H9 (cell line): ENCODE measurements at regions not wholly inside any gene's neighbourhood (a gene's known extent, or its start where the extent isn't known, plus 50 kb on each side); places are given as distances from the start of the nearest gene placed in this dataset.
A peak's percentile ranks its signal among the peaks of the same experiment; 100 is the strongest.

Experiments used
- DNase-seq: peaks from one replicate; pipeline ENCODE4 v3.0.0-alpha.2; 2017
- H2AFZ ChIP-seq: one replicate; pipeline ENCODE4 v1.6.1; 2013; ENCODE audit warnings: mild to moderate bottlenecking, low read length, control low read depth, moderate library complexity
- H2AK5ac ChIP-seq: 2 replicates; pipeline ENCODE4 v1.6.1; 2013; ENCODE audit warnings: low read length, control low read depth, mixed read lengths; ENCODE audit not compliant: insufficient read length
- H2BK120ac ChIP-seq: one replicate; pipeline ENCODE4 v1.6.1; 2013; ENCODE audit warnings: low read depth, mild to moderate bottlenecking, low read length, control low read depth, inconsistent platforms; ENCODE audit not compliant: poor library complexity, severe bottlenecking
- H2BK12ac ChIP-seq: 2 replicates; pipeline ENCODE4 v1.6.1; 2013; ENCODE audit warnings: low read length, control low read depth, mixed read lengths, low read depth; ENCODE audit not compliant: insufficient read length
- H2BK15ac ChIP-seq: 2 replicates; pipeline ENCODE4 v1.6.1; 2013; ENCODE audit warnings: low read depth, low read length, control low read depth
- H2BK20ac ChIP-seq: one replicate; pipeline ENCODE4 v1.6.1; 2013; ENCODE audit warnings: low read depth, mild to moderate bottlenecking, low read length, control low read depth, inconsistent platforms; ENCODE audit not compliant: poor library complexity, severe bottlenecking
- H2BK5ac ChIP-seq: 2 replicates; pipeline ENCODE4 v1.6.1; 2013; ENCODE audit warnings: low read length, control low read depth, mixed read lengths; ENCODE audit not compliant: insufficient read length
- H3K14ac ChIP-seq: 2 replicates; pipeline ENCODE4 v1.6.1; 2013; ENCODE audit warnings: low read length, control low read depth; ENCODE audit not compliant: insufficient read depth
- H3K18ac ChIP-seq: 2 replicates; pipeline ENCODE4 v1.6.1; 2013; ENCODE audit warnings: low read depth, mild to moderate bottlenecking, mixed read lengths, low read length, control low read depth; ENCODE audit not compliant: insufficient read length
- H3K23ac ChIP-seq: 2 replicates; pipeline ENCODE4 v1.6.1; 2013; ENCODE audit warnings: low read length, control low read depth, mixed read lengths, low read depth; ENCODE audit not compliant: insufficient read length
- H3K23me2 ChIP-seq: 2 replicates; pipeline ENCODE4 v1.6.1; 2013; ENCODE audit warnings: low read depth, mild to moderate bottlenecking, mixed read lengths, low read length, control low read depth; ENCODE audit not compliant: insufficient read length, poor library complexity, severe bottlenecking
- H3K27ac ChIP-seq: 2 replicates; pipeline ENCODE4 v1.5.1; 2013; ENCODE audit warnings: low read length, control low read depth, mixed read lengths, low read depth; ENCODE audit not compliant: insufficient read length
- H3K27me3 ChIP-seq: 2 replicates; pipeline ENCODE4 v1.6.1; 2013; ENCODE audit warnings: low read length, control low read depth, inconsistent platforms; ENCODE audit not compliant: insufficient read depth
- H3K4ac ChIP-seq: 2 replicates; pipeline ENCODE4 v1.6.1; 2013; ENCODE audit warnings: low read depth, mild to moderate bottlenecking, control low read depth, inconsistent platforms, low read length, moderate library complexity
- H3K4me1 ChIP-seq: 2 replicates; pipeline ENCODE4 v1.6.1; 2013; ENCODE audit warnings: low read length, control low read depth, inconsistent platforms; ENCODE audit not compliant: insufficient read depth
- H3K4me2 ChIP-seq: 2 replicates; pipeline ENCODE4 v1.6.1; 2013; ENCODE audit warnings: low read length, control low read depth, mixed read lengths; ENCODE audit not compliant: insufficient read length, insufficient read depth
- H3K56ac ChIP-seq: 2 replicates; pipeline ENCODE4 v1.6.1; 2013; ENCODE audit warnings: low read depth, mild to moderate bottlenecking, mixed read lengths, low read length, control low read depth; ENCODE audit not compliant: insufficient read length
- H3K79me1 ChIP-seq: 2 replicates; pipeline ENCODE4 v1.6.1; 2013; ENCODE audit warnings: low read depth, mild to moderate bottlenecking, moderate library complexity, low read length, control low read depth, inconsistent platforms; ENCODE audit not compliant: insufficient read depth, poor library complexity, severe bottlenecking
- H3K79me2 ChIP-seq: 2 replicates; pipeline ENCODE4 v1.6.1; 2013; ENCODE audit warnings: low read length, control low read depth, inconsistent platforms; ENCODE audit not compliant: insufficient read depth
- H3K9ac ChIP-seq: 2 replicates; pipeline ENCODE4 v1.6.1; 2013; ENCODE audit warnings: low read length, control low read depth, mixed read lengths; ENCODE audit not compliant: insufficient read length; ENCODE audit errors: extremely low read depth
- H3K9me3 ChIP-seq: one replicate; pipeline ENCODE4 v1.6.1; 2013; ENCODE audit warnings: low read depth, low read length, inconsistent platforms; ENCODE audit not compliant: control insufficient read depth
- H3T11ph ChIP-seq: one replicate; pipeline ENCODE4 v1.6.1; 2013; ENCODE audit warnings: mild to moderate bottlenecking, low read length, control low read depth, inconsistent platforms
- H4K20me1 ChIP-seq: one replicate; pipeline ENCODE4 v1.6.1; 2013; ENCODE audit not compliant: control insufficient read depth, insufficient read length, insufficient read depth
- H4K5ac ChIP-seq: 2 replicates; pipeline ENCODE4 v1.6.1; 2013; ENCODE audit warnings: low read depth, mild to moderate bottlenecking, mixed read lengths, low read length, control low read depth; ENCODE audit not compliant: insufficient read length
- H4K8ac ChIP-seq: replicated peaks from 2 replicates; pipeline ENCODE4 v1.6.1; 2013; ENCODE audit warnings: low read length, control low read depth, mixed read lengths, low read depth; ENCODE audit not compliant: insufficient read length
- H4K91ac ChIP-seq: 2 replicates; pipeline ENCODE4 v1.6.1; 2013; ENCODE audit warnings: low read depth, mild to moderate bottlenecking, moderate library complexity, mixed read lengths, low read length, control low read depth; ENCODE audit not compliant: insufficient read length
- H3K27ac Mint-ChIP-seq, 3 experiments: 2 replicates in 2 of 3; 3 replicates in 1 of 3; pipeline ENCODE4 v1.8.0; 2020 to 2021; ENCODE audit warnings: mixed read lengths in 3 of 3, mild to moderate bottlenecking in 1 of 3, moderate library complexity in 1 of 3
- H3K27me3 Mint-ChIP-seq: 2 replicates; pipeline ENCODE4 v1.8.0; 2021; ENCODE audit warnings: low read depth, mild to moderate bottlenecking, moderate library complexity, mixed read lengths
- H3K36me3 Mint-ChIP-seq, 3 experiments: 2 replicates in 2 of 3; 3 replicates in 1 of 3; pipeline ENCODE4 v1.8.0; 2020 to 2021; ENCODE audit warnings: low read depth in 3 of 3, mixed read lengths in 3 of 3; ENCODE audit not compliant: insufficient read depth in 1 of 3
- H3K4me1 Mint-ChIP-seq, 2 experiments: 2 replicates each; pipeline ENCODE4 v1.8.0; 2020; ENCODE audit warnings: mixed read lengths in 2 of 2
- H3K4me3 Mint-ChIP-seq, 2 experiments: 2 replicates in 1 of 2; 3 replicates in 1 of 2; pipeline ENCODE4 v1.8.0; 2020 to 2021; ENCODE audit warnings: mild to moderate bottlenecking in 2 of 2, mixed read lengths in 2 of 2, moderate library complexity in 1 of 2
- H3K9me3 Mint-ChIP-seq, 2 experiments: 2 replicates in 1 of 2; 3 replicates in 1 of 2; pipeline ENCODE4 v1.8.0; 2020; ENCODE audit warnings: mild to moderate bottlenecking in 2 of 2, mixed read lengths in 2 of 2, moderate library complexity in 1 of 2
- WGBS: extraction: QIAGEN DNeasy Blood & Tissue Kit; methylation state at CpG from one replicate; pipeline ENCODE4 v1.1.7; 2013; ENCODE audit warnings: missing lambda C conversion rate, low lambda C conversion rate, mixed read lengths; ENCODE audit not compliant: insufficient read length; ENCODE audit errors: extremely low coverage; 5-methylcytosine and 5-hydroxymethylcytosine counted together
- TF ChIP-seq, protein P1 (sequence below): fragments of 200-600 bp; sonication (generic); conservative IDR thresholded peaks from 3 replicates; pipeline ENCODE4 v1.8.0; 2021; ENCODE audit warnings: antibody characterized with exemption, mild to moderate bottlenecking

DNA sequence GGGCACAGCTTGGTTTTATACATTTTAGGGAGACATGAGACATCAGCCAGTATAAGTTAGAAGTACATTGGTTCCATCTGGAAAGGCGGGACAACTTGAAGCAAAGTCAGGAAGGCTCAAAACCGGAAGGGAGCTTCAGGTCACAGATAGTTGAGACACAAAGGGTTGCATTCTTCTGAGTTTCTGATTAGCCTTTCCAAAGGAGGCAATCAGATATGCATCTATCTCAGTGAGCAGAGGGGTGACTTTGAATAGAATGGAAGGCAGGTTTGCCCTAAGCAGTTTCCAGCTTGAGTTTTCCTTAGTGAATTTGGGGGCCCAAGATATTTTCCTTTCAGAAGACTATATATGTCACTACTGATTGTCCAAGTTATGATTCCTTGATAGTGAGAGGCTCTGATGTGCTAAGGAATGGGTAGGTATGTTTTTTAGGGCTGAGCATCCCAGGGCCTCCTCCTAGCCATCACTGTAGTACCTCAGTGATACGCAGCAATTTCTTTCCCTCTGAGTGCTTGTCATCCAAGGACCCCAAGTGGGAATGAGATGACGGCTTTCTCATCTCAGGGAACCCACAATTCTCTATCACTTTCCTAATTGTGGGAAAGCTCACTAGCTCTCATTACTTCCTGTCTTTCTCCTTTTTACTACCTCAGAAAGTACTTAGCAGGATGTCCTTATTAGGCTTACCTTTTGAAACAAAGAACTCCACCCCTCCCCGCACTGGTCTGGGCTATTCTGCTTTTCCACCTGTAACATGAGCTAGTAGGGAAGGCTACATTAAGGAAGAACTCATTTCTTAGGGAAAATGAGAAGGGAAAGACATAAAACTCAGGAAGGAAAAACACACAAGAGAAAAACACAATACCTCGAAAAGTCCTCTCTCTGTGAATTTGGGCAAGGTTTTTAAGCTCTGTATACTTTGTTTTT, 632.7 kb downstream of the RAPGEF2 start:
- no peaks in the 10 kb centered on the region for H3K27me3 ChIP-seq
- no peak overlapping the region for H2BK120ac ChIP-seq
- Mint-ChIP-seq H3K36me3 (no peaks in the 10 kb centered on the region; a peak in 1 of 7 replicates), H3K27me3 (no peaks in the 10 kb centered on the region), H3K9me3 (peaks cover 0 to under 1% of the 10 kb centered on the region in 2 experiments; a peak in 2 of 5 replicates), H3K4me1 (peaks cover 19 to 20% of the 10 kb centered on the region in 2 experiments), H3K27ac (peak overlapping the region; percentile 17 to 86 (median 67); a peak in 5 of 7 replicates), H3K4me3 (no peak overlapping the region)
- no peak overlapping the region for H3K4me2 ChIP-seq
- peak; percentile 58 for DNase-seq
- H3K79me2 ChIP-seq: no peaks in the 10 kb centered on the region
- no peak overlapping the region for H2BK15ac ChIP-seq
- H2BK5ac ChIP-seq: no peak overlapping the region
- no peak overlapping the region for H4K91ac ChIP-seq
- no peak overlapping the region for H3K56ac ChIP-seq
- TF ChIP-seq, protein P1, sequence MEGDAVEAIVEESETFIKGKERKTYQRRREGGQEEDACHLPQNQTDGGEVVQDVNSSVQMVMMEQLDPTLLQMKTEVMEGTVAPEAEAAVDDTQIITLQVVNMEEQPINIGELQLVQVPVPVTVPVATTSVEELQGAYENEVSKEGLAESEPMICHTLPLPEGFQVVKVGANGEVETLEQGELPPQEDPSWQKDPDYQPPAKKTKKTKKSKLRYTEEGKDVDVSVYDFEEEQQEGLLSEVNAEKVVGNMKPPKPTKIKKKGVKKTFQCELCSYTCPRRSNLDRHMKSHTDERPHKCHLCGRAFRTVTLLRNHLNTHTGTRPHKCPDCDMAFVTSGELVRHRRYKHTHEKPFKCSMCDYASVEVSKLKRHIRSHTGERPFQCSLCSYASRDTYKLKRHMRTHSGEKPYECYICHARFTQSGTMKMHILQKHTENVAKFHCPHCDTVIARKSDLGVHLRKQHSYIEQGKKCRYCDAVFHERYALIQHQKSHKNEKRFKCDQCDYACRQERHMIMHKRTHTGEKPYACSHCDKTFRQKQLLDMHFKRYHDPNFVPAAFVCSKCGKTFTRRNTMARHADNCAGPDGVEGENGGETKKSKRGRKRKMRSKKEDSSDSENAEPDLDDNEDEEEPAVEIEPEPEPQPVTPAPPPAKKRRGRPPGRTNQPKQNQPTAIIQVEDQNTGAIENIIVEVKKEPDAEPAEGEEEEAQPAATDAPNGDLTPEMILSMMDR: no peak
- no peaks in the 10 kb centered on the region; the same call in 1 of the 2 replicates for H3K4me1 ChIP-seq
- H2BK20ac ChIP-seq: no peak overlapping the region
- no CpG with 5 or more reads among the region's 6 CpGs for WGBS
- no peak overlapping the region for H3K18ac ChIP-seq
- no peak overlapping the region for H2AFZ ChIP-seq
- H4K5ac ChIP-seq: no peak overlapping the region
- no peaks in the 10 kb centered on the region for H4K20me1 ChIP-seq
- H3K23me2 ChIP-seq: no peaks in the 10 kb centered on the region
- no peak overlapping the region for H3K9ac ChIP-seq
- no peak overlapping the region for H3K27ac ChIP-seq
- H2AK5ac ChIP-seq: no peak overlapping the region
- H3T11ph ChIP-seq: no peak overlapping the region
- H3K23ac ChIP-seq: no peak overlapping the region
- no peak overlapping the region for H2BK12ac ChIP-seq
- no peak overlapping the region for H3K4ac ChIP-seq
- no peak overlapping the region for H4K8ac ChIP-seq
- H3K79me1 ChIP-seq: no peaks in the 10 kb centered on the region
- no peak overlapping the region for H3K14ac ChIP-seq
- H3K9me3 ChIP-seq: no peaks in the 10 kb centered on the region
